WTC11 (cell line): ENCODE measurements at regions not wholly inside any gene's neighbourhood (a gene's known extent, or its start where the extent isn't known, plus 50 kb on each side); places are given as distances from the start of the nearest gene placed in this dataset.

Source experiments
- ATAC-seq: fragments of 200-7000 bp; cut with Tn5 transposase; 2 replicates; pipeline ENCODE4 v1.10.0; 2021; ENCODE audit warnings: mild to moderate bottlenecking, moderate library complexity
- CTCF ChIA-PET: fragments of 300-600 bp; sonication (Branson Sonifier 250); formaldehyde crosslinking; loops from one replicate; lab custom pipeline; 2021; ENCODE audit warnings: antibody characterized with exemption; lab: Charles Lee
- POLR2A ChIA-PET: fragments of 350-600 bp; sonication (Branson Sonifier 250); formaldehyde crosslinking; loops from one replicate; lab custom pipeline; 2021; ENCODE audit warnings: antibody characterized with exemption; lab: Charles Lee
- DNase-seq: peaks from one replicate; pipeline ENCODE4 v3.0.0; 2021; ENCODE audit warnings: low spot score
- H3K27ac Mint-ChIP-seq: 2 replicates; pipeline ENCODE4 v1.8.0; 2021; ENCODE audit warnings: mixed read lengths
- H3K27me3 Mint-ChIP-seq: 2 replicates; pipeline ENCODE4 v1.8.0; 2021; ENCODE audit warnings: low read depth, mild to moderate bottlenecking, moderate library complexity, mixed read lengths
- H3K36me3 Mint-ChIP-seq: 2 replicates; pipeline ENCODE4 v1.8.0; 2021; ENCODE audit warnings: mixed read lengths
- H3K4me1 Mint-ChIP-seq: 2 replicates; pipeline ENCODE4 v1.8.0; 2022; ENCODE audit warnings: mixed read lengths
- H3K4me3 Mint-ChIP-seq: 2 replicates; pipeline ENCODE4 v1.8.0; 2021; ENCODE audit warnings: mild to moderate bottlenecking, moderate library complexity, mixed read lengths
- H3K9me3 Mint-ChIP-seq: 2 replicates; pipeline ENCODE4 v1.8.0; 2021; ENCODE audit warnings: mixed read lengths
- CBFB ChIP-seq: sonication (generic); formaldehyde crosslinking; IDR thresholded peaks from 2 replicates; pipeline ENCODE4 v1.8.1; 2022; ENCODE audit warnings: mild to moderate bottlenecking, low read depth, missing genetic modification reagents
- CREM ChIP-seq: sonication (generic); formaldehyde crosslinking; IDR thresholded peaks from 2 replicates; pipeline ENCODE4 v1.8.1; 2022; ENCODE audit warnings: mild to moderate bottlenecking, missing genetic modification reagents, moderate library complexity
- ESRRA ChIP-seq: sonication (generic); formaldehyde crosslinking; IDR thresholded peaks from 2 replicates; pipeline ENCODE4 v1.8.1; 2022; ENCODE audit warnings: mild to moderate bottlenecking, missing genetic modification reagents, borderline replicate concordance
- GABPB1 ChIP-seq: sonication (generic); formaldehyde crosslinking; IDR thresholded peaks from 2 replicates; pipeline ENCODE4 v1.8.1; 2023; ENCODE audit warnings: mild to moderate bottlenecking, missing genetic modification reagents
- GTF2I ChIP-seq: fragments of 250-450 bp; sonication (Bioruptor Pico); conservative IDR thresholded peaks from 2 replicates; pipeline ENCODE4 v1.4.0; 2021; ENCODE audit warnings: mild to moderate bottlenecking
- JAZF1 ChIP-seq: fragments of 250-450 bp; sonication (Bioruptor Pico); IDR thresholded peaks from 2 replicates; pipeline ENCODE4 v1.9.0; 2021; ENCODE audit warnings: moderate library complexity, mild to moderate bottlenecking, inconsistent platforms
- KAT7 ChIP-seq: sonication (generic); formaldehyde crosslinking; IDR thresholded peaks from 2 replicates; pipeline ENCODE4 v1.8.1; 2023; ENCODE audit warnings: missing genetic modification reagents, mild to moderate bottlenecking, borderline replicate concordance
- NFATC4 ChIP-seq: fragments of 250-450 bp; sonication (Bioruptor Pico); IDR thresholded peaks from 2 replicates; pipeline ENCODE4 v1.9.0; 2021; ENCODE audit warnings: mild to moderate bottlenecking
- NFE2L1 ChIP-seq: sonication (generic); formaldehyde crosslinking; IDR thresholded peaks from 2 replicates; pipeline ENCODE4 v1.8.1; 2023; ENCODE audit warnings: missing genetic modification reagents
- NR1H2 ChIP-seq: sonication (generic); formaldehyde crosslinking; IDR thresholded peaks from 2 replicates; pipeline ENCODE4 v1.9.0; 2021; ENCODE audit warnings: mild to moderate bottlenecking, moderate library complexity, missing genetic modification reagents
- NR2C2 ChIP-seq: sonication (generic); formaldehyde crosslinking; IDR thresholded peaks from 2 replicates; pipeline ENCODE4 v1.8.0; 2022; ENCODE audit warnings: mild to moderate bottlenecking, missing genetic modification reagents
- NR3C1 ChIP-seq: sonication (generic); formaldehyde crosslinking; conservative IDR thresholded peaks from 2 replicates; pipeline ENCODE4 v1.8.1; 2023; ENCODE audit warnings: low read depth, mild to moderate bottlenecking, missing genetic modification reagents
- PRRX2 ChIP-seq: fragments of 250-450 bp; sonication (Bioruptor Pico); IDR thresholded peaks from 2 replicates; pipeline ENCODE4 v1.8.0; 2021; ENCODE audit warnings: mild to moderate bottlenecking
- SMAD3 ChIP-seq: sonication (generic); formaldehyde crosslinking; IDR thresholded peaks from 2 replicates; pipeline ENCODE4 v1.8.0; 2022; ENCODE audit warnings: missing genetic modification reagents, mild to moderate bottlenecking, borderline replicate concordance
- SMAD4 ChIP-seq: sonication (generic); formaldehyde crosslinking; IDR thresholded peaks from 2 replicates; pipeline ENCODE4 v1.8.0; 2022; ENCODE audit warnings: mild to moderate bottlenecking, missing genetic modification reagents
- TCF7 ChIP-seq: sonication (generic); formaldehyde crosslinking; IDR thresholded peaks from 2 replicates; pipeline ENCODE4 v1.8.0; 2022; ENCODE audit warnings: mild to moderate bottlenecking, low read depth, missing genetic modification reagents, moderate library complexity
- ZNF317 ChIP-seq: sonication (generic); formaldehyde crosslinking; IDR thresholded peaks from 2 replicates; pipeline ENCODE4 v1.8.1; 2023; ENCODE audit warnings: low read depth, mild to moderate bottlenecking, moderate library complexity, missing genetic modification reagents, borderline replicate concordance
- ZNF671 ChIP-seq: fragments of 250-450 bp; sonication (Bioruptor Pico); IDR thresholded peaks from 2 replicates; pipeline ENCODE4 v1.8.0; 2021; ENCODE audit warnings: mild to moderate bottlenecking
- TF ChIP-seq, protein P1 (sequence below): sonication (generic); formaldehyde crosslinking; IDR thresholded peaks from 2 replicates; pipeline ENCODE4 v1.8.1; 2023; ENCODE audit warnings: mild to moderate bottlenecking, missing genetic modification reagents
- TF ChIP-seq, protein P2 (sequence below): sonication (generic); formaldehyde crosslinking; IDR thresholded peaks from 2 replicates; pipeline ENCODE4 v1.8.0; 2023; ENCODE audit warnings: missing genetic modification reagents
- TF ChIP-seq, protein P3 (sequence below): fragments of 250-450 bp; sonication (Bioruptor Pico); IDR thresholded peaks from 2 replicates; pipeline ENCODE4 v1.9.0; 2021; ENCODE audit warnings: moderate library complexity, mild to moderate bottlenecking, inconsistent platforms, borderline replicate concordance
- TF ChIP-seq, protein P4 (sequence below): sonication (generic); formaldehyde crosslinking; conservative IDR thresholded peaks from 2 replicates; pipeline ENCODE4 v1.8.1; 2022; ENCODE audit warnings: mild to moderate bottlenecking, missing genetic modification reagents
- TF ChIP-seq, protein P5 (sequence below): sonication (generic); formaldehyde crosslinking; IDR thresholded peaks from 2 replicates; pipeline ENCODE4 v1.8.1; 2023; ENCODE audit warnings: mild to moderate bottlenecking, moderate library complexity, missing genetic modification reagents
- TF ChIP-seq, protein P6 (sequence below): sonication (generic); formaldehyde crosslinking; IDR thresholded peaks from 2 replicates; pipeline ENCODE4 v1.8.1; 2023; ENCODE audit warnings: mild to moderate bottlenecking, missing genetic modification reagents, borderline replicate concordance

DNA sequence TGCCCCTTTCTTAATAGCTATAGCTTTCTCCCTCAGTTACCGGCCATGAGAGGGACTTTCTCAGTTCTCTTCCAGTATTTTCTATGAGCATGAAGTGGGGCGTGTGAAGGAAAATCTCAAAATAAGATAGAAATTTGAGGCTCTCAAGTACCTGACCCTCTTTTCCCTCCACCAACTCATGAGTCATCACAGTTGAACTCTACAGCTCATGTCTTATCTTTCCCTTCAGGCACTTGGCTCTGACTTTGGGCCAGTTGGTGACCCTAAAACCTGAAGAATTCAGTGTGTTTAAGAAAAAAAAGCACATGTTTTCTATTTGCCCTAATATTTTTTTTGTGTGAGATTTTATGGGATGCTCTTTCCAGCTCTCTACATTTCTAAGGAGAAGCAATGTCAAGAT, 896.7 kb upstream of the ZEB2 start (continued):
- TF ChIP-seq CREM (CRISPR knock-in tag), result no peak
- TF ChIP-seq, protein P1, sequence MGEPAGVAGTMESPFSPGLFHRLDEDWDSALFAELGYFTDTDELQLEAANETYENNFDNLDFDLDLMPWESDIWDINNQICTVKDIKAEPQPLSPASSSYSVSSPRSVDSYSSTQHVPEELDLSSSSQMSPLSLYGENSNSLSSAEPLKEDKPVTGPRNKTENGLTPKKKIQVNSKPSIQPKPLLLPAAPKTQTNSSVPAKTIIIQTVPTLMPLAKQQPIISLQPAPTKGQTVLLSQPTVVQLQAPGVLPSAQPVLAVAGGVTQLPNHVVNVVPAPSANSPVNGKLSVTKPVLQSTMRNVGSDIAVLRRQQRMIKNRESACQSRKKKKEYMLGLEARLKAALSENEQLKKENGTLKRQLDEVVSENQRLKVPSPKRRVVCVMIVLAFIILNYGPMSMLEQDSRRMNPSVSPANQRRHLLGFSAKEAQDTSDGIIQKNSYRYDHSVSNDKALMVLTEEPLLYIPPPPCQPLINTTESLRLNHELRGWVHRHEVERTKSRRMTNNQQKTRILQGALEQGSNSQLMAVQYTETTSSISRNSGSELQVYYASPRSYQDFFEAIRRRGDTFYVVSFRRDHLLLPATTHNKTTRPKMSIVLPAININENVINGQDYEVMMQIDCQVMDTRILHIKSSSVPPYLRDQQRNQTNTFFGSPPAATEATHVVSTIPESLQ (CRISPR knock-in tag), result no peak
- TF ChIP-seq, protein P2, sequence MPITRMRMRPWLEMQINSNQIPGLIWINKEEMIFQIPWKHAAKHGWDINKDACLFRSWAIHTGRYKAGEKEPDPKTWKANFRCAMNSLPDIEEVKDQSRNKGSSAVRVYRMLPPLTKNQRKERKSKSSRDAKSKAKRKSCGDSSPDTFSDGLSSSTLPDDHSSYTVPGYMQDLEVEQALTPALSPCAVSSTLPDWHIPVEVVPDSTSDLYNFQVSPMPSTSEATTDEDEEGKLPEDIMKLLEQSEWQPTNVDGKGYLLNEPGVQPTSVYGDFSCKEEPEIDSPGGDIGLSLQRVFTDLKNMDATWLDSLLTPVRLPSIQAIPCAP (CRISPR knock-in tag), result no peak
- TF ChIP-seq NR3C1 (CRISPR knock-in tag), result no peak
- TF ChIP-seq ZNF317, result no peak
- TF ChIP-seq, protein P3, sequence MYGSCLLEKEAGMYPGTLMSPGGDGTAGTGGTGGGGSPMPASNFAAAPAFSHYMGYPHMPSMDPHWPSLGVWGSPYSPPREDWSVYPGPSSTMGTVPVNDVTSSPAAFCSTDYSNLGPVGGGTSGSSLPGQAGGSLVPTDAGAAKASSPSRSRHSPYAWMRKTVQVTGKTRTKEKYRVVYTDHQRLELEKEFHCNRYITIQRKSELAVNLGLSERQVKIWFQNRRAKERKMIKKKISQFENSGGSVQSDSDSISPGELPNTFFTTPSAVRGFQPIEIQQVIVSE (CRISPR knock-in tag), result no peak
- TF ChIP-seq, protein P4, sequence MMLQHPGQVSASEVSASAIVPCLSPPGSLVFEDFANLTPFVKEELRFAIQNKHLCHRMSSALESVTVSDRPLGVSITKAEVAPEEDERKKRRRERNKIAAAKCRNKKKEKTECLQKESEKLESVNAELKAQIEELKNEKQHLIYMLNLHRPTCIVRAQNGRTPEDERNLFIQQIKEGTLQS (CRISPR knock-in tag), result no peak
- no peak for TF ChIP-seq NR1H2 (CRISPR knock-in tag)

DNA sequence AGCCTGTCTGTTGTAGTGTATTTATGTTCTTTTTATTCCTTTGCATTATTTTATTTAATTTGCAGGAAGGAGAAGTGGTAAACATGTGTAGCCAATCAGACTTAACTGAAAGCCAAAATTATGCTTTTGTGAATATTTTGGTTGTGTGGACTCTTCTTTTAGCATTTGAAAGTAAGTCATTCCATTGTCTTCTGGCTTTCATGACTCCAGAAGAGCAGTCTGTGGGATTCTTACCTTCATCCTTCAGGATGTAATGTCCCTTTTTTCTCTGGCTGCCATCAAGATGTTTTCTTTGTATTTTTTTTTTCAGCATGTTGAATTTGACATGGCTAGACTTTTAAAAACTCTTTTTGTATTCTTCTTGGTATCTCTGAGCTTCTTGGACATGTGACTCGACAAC, 895.2 kb upstream of the ZEB2 start:
- ATAC-seq (no peak), DNase-seq (no peak)
- H3K27ac Mint-ChIP-seq, result no peak overlapping the region
- POLR2A ChIA-PET, result no interaction called here
- no peaks in the 10 kb centered on the region for H3K4me1 Mint-ChIP-seq
- no peak overlapping the region for H3K4me3 Mint-ChIP-seq
- H3K9me3 Mint-ChIP-seq, result peaks cover 43% of the 10 kb centered on the region
- no peaks in the 10 kb centered on the region for H3K27me3 Mint-ChIP-seq
- CTCF ChIA-PET, result no interaction called here
- TF ChIP-seq ZNF317, result peak; percentile 86
- TF ChIP-seq, protein P4 (CRISPR knock-in tag), result no peak
- H3K36me3 Mint-ChIP-seq, result peaks cover 6% of the 10 kb centered on the region; the same call in 1 of the 2 replicates

DNA sequence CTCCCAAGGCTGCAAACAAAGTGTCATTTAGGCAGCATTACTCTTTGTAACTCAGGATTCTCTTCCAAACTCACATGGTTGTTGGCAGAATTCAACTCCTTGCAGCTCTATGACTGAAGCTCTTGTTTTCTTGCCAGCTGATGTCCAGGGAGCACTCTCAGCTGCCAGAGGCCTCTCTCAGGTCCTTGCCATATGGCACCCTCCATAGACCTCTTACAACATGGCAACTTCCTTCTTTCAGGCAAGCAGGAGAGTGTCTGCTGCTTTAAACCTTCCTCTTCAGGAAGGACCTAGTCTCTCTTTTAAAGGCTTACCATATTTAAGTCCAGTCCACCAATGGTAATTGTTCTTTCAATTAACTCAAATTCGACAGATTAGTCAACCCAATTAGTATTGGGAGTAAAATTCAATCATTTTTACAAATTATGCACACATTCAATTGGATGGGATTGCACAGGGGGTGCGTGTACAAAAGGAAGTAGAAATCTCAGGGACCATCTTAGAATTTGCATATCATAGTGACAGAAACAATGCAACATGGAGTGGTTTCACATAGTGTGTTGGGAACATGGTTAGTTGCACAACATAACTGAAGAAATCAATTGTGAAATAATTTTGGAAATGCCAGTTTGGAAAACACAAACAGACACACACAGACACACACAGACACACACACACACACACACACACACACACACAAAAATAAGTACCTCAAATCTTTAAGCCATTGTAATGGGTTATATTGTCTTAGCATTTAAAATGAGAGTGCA, 893.5 kb upstream of the ZEB2 start:
- H3K4me3 Mint-ChIP-seq, result no peak overlapping the region
- CTCF ChIA-PET, result no interaction called here
- H3K9me3 Mint-ChIP-seq, result peaks cover 33% of the 10 kb centered on the region
- H3K27me3 Mint-ChIP-seq, result no peaks in the 10 kb centered on the region
- H3K36me3 Mint-ChIP-seq, result peaks cover 6% of the 10 kb centered on the region; the same call in 1 of the 2 replicates
- H3K4me1 Mint-ChIP-seq, result no peaks in the 10 kb centered on the region
- DNase-seq (no peak), ATAC-seq (no peak)
- POLR2A ChIA-PET, result no interaction called here
- no peak overlapping the region for H3K27ac Mint-ChIP-seq
- TF ChIP-seq NFE2L1 (CRISPR knock-in tag) (no peak), ESRRA (no peak), CBFB (CRISPR knock-in tag) (no peak), ZNF671 (no peak), JAZF1 (no peak), KAT7 (CRISPR knock-in tag) (no peak), SMAD4 (no peak), TCF7 (no peak), GTF2I (no peak), NFATC4 (no peak), NR3C1 (CRISPR knock-in tag) (no peak), GABPB1 (CRISPR knock-in tag) (no peak), SMAD3 (CRISPR knock-in tag) (no peak), PRRX2 (CRISPR knock-in tag) (no peak), NR2C2 (no peak)
- TF ChIP-seq, protein P5, sequence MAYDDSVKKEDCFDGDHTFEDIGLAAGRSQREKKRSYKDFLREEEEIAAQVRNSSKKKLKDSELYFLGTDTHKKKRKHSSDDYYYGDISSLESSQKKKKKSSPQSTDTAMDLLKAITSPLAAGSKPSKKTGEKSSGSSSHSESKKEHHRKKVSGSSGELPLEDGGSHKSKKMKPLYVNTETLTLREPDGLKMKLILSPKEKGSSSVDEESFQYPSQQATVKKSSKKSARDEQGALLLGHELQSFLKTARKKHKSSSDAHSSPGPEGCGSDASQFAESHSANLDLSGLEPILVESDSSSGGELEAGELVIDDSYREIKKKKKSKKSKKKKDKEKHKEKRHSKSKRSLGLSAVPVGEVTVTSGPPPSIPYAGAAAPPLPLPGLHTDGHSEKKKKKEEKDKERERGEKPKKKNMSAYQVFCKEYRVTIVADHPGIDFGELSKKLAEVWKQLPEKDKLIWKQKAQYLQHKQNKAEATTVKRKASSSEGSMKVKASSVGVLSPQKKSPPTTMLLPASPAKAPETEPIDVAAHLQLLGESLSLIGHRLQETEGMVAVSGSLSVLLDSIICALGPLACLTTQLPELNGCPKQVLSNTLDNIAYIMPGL, result no peak
- TF ChIP-seq, protein P6, sequence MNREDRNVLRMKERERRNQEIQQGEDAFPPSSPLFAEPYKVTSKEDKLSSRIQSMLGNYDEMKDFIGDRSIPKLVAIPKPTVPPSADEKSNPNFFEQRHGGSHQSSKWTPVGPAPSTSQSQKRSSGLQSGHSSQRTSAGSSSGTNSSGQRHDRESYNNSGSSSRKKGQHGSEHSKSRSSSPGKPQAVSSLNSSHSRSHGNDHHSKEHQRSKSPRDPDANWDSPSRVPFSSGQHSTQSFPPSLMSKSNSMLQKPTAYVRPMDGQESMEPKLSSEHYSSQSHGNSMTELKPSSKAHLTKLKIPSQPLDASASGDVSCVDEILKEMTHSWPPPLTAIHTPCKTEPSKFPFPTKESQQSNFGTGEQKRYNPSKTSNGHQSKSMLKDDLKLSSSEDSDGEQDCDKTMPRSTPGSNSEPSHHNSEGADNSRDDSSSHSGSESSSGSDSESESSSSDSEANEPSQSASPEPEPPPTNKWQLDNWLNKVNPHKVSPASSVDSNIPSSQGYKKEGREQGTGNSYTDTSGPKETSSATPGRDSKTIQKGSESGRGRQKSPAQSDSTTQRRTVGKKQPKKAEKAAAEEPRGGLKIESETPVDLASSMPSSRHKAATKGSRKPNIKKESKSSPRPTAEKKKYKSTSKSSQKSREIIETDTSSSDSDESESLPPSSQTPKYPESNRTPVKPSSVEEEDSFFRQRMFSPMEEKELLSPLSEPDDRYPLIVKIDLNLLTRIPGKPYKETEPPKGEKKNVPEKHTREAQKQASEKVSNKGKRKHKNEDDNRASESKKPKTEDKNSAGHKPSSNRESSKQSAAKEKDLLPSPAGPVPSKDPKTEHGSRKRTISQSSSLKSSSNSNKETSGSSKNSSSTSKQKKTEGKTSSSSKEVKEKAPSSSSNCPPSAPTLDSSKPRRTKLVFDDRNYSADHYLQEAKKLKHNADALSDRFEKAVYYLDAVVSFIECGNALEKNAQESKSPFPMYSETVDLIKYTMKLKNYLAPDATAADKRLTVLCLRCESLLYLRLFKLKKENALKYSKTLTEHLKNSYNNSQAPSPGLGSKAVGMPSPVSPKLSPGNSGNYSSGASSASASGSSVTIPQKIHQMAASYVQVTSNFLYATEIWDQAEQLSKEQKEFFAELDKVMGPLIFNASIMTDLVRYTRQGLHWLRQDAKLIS (CRISPR knock-in tag), result no peak
